GM12872 (cell line): ENCODE measurements at regions not wholly inside any gene's neighbourhood (a gene's known extent, or its start where the extent isn't known, plus 50 kb on each side); places are given as distances from the start of the nearest gene placed in this dataset.

Experiments
- CTCF ChIP-seq: IDR thresholded peaks from 3 replicates; pipeline ENCODE4 v1.5.1; 2011; ENCODE audit warnings: low read depth, mild to moderate bottlenecking, low read length, moderate library complexity; ENCODE audit not compliant: insufficient read depth

- no peak for TF ChIP-seq CTCF
Observed at GRCh38 chr4:35710343-35710742, 534.0 kb downstream of the ARAP2 start.

- no peak for TF ChIP-seq CTCF
Observed at GRCh38 chr4:35711127-35711526, 533.2 kb downstream of the ARAP2 start.

- TF ChIP-seq CTCF: no peak
Observed at GRCh38 chr4:35723973-35724372, 520.3 kb downstream of the ARAP2 start.

GRCh38 chr4:35725131-35725530 is 519.2 kb downstream of the ARAP2 start:
- TF ChIP-seq CTCF: no peak

- TF ChIP-seq CTCF: no peak
Observed at GRCh38 chr4:35730414-35730813, 513.9 kb downstream of the ARAP2 start.

GRCh38 chr4:35734381-35735098 is 509.8 kb downstream of the ARAP2 start:
- TF ChIP-seq CTCF: no peak

GRCh38 chr4:35739308-35739707 is 505.0 kb downstream of the ARAP2 start:
- no peak for TF ChIP-seq CTCF
